ENCODE measurements at regions not wholly inside any gene's neighbourhood (a gene's known extent, or its start where the extent isn't known, plus 50 kb on each side); places are given as distances from the start of the nearest gene placed in this dataset.
"Not testable (repeated sequence)": the region's sequence is repeated elsewhere in the genome, so short reads cannot be mapped to it uniquely, and the experiment has no call there.

DNA sequence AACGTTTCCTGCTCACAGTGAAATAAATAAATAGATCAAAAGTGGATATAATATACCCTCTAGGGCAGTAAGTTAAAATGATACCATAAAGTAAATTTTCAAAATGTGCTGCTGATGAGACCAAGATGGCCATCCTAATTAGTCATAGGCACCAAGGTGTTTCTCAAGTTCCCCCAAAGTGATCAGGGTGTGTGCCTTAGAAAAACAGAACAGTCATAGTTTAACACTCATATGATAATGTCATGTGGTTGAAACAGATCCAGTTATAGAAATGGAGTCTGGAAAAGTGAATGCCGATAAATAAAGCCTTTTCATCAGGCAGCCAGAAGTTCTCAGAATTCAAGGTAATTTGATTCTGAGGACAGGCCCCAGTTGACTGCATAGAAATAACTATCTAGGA lies 161.5 kb upstream of the CDKN2B start:
- intact Hi-C loops (cut with micrococcal nuclease) = no loop called here
- no peak for ATAC-seq
- no peak for DNase-seq

DNA sequence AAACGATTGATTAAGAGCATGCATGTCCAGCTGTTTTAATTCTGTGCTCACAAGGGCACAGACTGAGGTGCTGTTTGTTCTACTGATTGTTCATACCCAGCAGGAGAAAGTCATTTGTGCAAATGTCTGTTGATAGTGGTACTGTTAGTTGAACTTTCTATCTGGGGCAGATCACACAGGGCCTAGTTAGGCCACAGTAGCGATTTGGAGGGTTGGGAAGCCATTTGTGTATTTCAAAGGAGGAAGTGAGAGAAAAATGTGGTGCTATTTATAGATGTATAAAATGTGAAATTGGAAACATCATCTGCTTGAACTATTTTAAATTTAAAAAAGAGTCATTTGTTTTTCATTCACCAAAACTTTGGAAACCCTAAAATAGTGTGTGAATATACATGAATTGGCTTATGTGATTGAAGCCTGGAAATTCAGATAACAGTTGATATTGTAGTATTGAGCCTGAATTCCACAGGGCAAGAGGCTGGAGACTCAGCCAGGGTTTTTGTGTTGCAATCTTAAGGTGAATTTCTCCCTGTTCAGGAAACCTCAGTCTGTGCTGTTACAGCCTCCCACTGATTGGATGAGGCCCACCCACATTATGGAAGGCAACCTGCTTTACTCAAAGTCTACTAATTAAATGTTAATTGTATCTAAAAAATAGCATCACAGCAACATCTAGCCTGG lies 162.0 kb upstream of the CDKN2B start:
- DNase-seq (no peak), ATAC-seq (no peak)
- intact Hi-C loops (cut with micrococcal nuclease) = no loop called here

DNA sequence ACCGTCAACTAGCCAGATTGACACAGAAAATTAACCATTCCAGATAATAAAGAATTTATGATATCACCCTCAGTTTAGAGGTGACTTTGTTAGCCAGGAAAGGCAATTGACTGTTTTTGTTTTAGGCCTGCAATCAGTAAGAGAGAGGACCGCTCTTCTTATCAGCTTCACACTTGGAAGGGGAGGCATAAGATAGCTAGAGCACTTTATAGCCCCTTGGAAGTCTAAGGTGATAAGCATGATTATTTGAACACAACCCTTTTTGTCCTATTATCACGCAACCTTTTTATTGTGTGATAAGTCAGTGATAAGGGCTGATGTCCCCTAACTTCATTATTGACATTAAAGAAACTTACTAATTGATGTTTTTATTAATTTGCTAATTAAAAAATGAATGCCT lies 162.6 kb upstream of the CDKN2B start:
- no peak for DNase-seq
- ATAC-seq = no peak
- intact Hi-C loops (cut with micrococcal nuclease) = no loop called here

DNA sequence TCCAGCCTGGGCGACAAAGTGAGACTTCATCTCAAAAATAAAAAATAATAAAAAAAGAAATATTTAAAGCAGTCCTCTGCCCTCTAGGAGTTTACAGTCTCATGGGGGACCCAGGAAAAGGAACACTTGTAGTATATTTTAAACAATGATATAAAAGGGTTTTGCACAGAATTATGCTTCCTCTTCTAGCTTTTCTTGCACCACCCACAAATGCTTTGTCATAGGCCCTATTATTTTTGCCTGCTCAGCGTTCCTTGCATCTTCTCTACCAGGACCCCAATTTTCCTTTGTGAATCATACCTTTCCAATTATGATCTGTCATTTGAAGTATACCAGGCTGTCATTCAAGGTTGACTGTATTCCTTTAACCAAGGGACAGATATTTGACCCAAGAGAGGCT lies 164.8 kb upstream of the CDKN2B start:
- DNase-seq = no peak
- ATAC-seq = no peak
- intact Hi-C loops (cut with micrococcal nuclease) = no loop called here

DNA sequence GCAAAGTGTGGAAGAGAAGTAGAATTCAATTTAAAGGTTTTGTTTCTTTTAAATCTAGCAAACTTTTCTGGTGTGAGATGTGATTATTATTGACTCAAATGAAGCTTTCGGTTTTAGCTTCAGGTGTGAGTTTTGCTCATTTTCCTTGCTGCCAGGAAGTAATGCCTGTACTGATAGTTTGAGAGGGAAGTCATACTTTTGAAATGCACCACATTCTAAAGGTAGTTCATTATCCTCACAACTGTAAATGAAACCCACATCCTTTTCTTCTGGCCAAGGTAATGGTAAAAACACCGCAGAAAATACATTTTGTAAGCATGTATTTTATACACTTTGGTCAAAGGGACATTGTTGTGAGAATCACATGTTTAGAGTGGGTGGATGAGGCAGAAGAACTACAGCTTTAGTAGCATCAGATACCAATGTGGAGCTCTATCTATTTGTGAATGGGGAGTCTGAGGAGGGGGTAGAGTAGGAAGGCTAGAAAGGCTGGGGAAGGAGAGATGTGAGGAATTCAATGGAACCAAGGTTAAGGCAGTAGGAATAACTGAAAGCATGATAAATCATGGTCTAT lies 167.0 kb upstream of the CDKN2B start:
- intact Hi-C loops (cut with micrococcal nuclease) = no loop called here
- DNase-seq (no peak), ATAC-seq (no peak)

DNA sequence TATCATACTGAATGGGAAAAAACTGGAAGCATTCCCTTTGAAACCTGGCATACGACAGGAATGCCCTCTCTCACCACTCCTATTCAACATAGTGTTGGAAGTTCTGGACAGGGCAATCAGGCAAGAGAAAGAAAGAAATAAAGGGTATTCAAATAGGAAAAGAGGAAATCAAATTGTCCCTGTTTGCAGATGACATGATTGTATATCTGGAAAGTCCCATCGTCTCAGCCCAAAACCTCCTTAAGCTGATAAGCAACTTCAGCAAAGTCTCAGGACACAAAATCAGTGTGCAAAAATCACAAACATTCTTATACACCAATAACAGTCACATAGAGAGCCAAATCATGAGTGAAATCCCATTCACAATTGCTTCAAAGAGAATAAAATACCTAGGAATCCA lies 171.9 kb upstream of the CDKN2B start:
- intact Hi-C loops (cut with micrococcal nuclease); ATAC-seq; DNase-seq: not testable (repeated sequence)

DNA sequence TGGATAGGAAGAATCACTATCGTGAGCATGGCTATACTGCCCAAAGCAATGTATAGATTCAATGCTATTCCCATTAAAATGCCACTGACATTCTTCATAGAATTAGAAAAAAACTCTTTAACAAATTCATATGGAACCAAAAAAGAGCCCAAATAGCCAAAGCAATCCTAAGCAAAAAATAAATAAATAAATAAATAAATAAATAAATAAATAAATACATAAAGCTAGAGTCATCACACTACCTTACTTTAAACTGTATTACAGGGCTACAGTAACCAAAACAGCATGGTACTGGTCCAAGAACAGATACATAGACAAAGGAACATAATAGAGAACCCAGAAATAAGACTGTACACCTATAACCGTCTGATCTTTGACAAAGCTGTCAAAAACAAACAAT lies 180.4 kb upstream of the CDKN2B start:
- intact Hi-C loops (cut with micrococcal nuclease) = no loop called here
- DNase-seq = no peak
- ATAC-seq = no peak

DNA sequence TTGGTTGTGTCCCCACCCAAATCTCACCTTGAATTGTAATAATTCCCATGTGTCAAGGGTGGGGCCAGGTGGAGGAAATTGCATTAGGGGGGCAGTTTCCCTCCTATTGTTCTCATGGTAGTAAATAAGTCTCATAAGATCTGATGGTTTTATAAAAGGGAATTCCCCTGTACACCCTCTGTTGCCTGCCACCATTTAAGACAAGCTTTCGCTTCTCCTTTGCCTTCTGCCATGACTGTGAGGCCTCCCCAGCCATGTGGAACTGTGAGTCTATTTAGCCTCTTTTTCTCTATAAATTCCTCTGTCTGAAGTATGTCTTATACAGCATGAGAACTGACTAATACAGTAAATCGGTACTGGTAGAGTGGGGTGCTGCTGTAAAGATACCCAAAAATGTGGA lies 187.9 kb upstream of the CDKN2B start:
- intact Hi-C loops (cut with micrococcal nuclease) = not testable (repeated sequence)

DNA sequence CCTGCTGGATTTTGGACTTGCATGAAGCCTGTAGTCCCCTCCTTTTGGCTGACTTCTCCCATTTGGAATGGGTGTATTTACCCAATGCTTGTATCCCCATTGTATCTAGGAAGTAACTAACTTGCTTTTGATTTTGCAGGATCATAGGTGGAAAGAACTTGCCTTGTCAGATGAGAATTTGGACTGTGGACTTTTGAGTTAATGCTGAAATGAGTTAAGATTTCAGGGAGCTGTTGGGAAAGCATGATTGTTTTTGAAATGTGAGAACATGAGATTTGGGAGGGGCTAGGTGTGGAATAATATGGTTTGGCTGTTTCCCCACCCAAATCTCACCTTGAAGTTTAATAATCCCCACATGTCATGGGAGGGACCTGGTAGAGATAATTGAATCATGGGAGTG lies 189.6 kb upstream of the CDKN2B start:
- ATAC-seq (no peak), DNase-seq (no peak)
- intact Hi-C loops (cut with micrococcal nuclease) = no loop called here

More for the DNA sequence above, 187.9 kb upstream of the CDKN2B start:
- not testable (repeated sequence) for DNase-seq, ATAC-seq

DNA sequence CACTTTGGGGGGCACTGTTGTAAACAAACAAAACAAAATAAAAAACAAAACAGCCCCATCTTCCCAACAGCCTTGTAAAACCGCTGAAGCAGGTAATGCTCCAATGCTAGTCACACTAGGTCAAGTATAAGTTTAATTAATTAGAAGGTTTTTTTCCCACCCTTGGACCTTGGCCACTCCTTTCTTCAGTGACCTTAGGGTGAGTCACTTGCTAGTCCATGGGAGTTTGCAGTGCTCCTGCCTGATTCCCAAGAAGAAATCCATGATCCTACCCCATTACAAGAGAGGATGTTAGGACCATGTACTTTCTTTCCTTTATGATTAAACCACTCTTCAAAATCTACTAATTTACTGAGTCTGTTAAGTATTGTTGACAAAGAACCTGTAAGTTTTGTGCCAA lies 192.2 kb upstream of the CDKN2B start:
- ATAC-seq = no peak
- intact Hi-C loops (cut with micrococcal nuclease) = loop anchor here (5.0 kb wide), 1 partner anchor 824 kb away; no protein-coding TSS in a partner anchor
- DNase-seq = no peak

DNA sequence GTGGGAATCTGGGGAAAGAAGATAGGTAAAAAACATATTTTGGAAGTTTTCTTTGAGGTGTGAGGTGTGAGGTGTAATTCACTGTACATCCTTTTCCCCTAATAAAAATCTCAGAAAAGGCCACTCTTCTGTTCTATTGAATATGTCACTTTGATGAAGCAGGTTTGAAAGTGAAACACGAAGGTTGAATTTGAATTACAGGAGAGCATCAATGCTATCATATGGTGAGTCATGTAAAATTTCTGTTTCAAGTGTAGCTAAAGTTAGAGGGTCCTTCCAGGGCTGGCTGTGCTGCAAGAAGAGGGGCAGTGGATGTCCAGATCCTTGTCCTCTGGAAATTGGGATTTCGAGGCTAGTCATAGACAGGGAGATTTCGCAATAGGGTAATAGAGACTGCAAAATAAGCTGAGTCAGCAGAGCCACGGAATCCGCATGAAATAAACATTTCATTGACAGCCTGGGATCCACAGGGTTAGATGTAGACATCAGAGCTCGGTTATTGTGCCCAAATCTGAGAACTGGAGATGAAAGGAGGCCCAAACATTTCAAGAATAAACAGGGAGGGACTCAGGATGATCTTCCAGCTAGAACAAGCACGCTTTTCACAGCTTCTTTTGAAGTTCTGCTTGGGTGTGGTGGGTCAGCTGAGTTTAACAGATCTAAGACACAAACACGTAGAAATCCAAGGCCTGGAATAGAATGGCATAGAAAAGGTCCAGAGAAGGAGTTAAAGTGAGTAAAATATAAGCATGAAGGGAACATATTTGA lies 194.4 kb upstream of the CDKN2B start:
- ATAC-seq = no peak
- intact Hi-C loops (cut with micrococcal nuclease) = loop anchor here (5.0 kb wide), 1 partner anchor 826 kb away; no protein-coding TSS in a partner anchor
- no peak for DNase-seq

DNA sequence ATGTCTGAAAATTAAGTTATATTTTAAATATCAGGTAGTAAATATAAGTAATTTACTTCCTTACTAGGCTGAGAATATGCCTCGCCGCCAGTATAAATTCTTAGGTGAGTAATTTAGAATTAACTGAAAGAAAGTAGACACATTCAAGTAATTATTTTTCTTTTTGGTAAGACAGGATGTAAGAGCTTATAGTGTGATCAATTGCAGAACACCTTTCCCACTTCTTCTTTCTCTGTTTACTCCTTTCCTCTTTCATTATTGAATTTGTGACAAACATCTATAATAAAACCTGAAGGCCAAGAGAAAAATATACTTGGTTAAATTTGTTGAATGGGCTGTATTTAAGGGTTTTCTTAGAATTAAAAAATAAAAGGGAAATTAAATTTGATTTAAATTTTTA lies 195.1 kb upstream of the CDKN2B start:
- DNase-seq (no peak), ATAC-seq (no peak)
- intact Hi-C loops (cut with micrococcal nuclease) = loop anchor here (5.0 kb wide), 1 partner anchor 827 kb away; no protein-coding TSS in a partner anchor

DNA sequence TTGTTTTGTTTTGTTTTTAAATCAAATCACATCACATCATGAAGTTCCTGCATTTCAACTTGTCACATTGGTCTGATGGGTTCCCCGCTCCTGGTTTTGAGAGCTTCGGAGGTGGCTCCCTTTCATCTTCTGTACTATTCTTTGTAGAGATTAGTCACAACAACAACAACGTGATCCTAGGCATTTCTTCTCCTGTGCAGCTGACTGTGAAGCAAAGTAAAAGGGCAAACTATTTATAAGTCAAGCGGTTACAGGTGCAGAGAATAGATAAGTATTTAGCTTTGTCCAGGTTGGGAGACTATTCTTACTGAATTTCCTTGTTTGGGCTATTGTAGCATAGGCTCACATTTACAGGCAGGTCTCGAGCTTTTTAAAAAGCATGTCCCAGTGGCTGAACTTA lies 197.7 kb upstream of the CDKN2B start:
- DNase-seq (no peak), ATAC-seq (no peak)
- intact Hi-C loops (cut with micrococcal nuclease) = no loop called here

DNA sequence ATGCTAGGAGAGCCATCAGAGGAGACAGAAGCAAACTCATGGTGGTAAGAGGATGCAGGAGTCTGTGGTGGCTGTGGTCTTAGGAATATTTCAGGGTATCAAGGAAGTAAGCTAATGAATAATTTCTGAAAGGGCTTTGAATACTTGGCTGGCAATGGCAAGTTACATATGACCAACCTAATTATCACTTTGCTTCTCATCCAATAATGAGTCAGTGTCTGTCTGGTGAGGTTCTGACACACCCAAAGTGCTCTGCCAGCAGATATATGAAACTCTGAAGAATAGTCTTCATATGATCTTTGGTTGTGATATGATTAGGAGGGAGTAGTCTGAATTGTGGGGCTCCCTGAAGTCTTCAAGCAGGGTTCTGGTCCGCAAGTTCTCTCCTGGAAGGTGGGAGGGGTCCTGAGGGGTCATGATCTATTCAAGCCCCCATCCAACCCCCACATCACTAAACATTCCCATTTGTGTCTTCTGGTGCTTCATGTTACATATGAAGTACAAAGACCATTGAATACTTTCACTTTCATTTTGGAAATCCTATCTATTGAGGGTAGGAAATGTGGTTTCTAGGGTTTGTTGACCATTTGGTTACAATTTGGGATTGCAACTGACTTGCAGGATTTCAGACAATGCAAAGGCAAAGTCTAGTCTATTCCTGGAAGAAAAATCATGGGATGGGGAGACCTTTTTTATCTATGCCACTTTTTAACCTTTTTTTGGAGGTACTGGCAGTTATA lies 199.9 kb upstream of the CDKN2B start:
- DNase-seq (no peak), ATAC-seq (no peak)
- intact Hi-C loops (cut with micrococcal nuclease) = no loop called here

DNA sequence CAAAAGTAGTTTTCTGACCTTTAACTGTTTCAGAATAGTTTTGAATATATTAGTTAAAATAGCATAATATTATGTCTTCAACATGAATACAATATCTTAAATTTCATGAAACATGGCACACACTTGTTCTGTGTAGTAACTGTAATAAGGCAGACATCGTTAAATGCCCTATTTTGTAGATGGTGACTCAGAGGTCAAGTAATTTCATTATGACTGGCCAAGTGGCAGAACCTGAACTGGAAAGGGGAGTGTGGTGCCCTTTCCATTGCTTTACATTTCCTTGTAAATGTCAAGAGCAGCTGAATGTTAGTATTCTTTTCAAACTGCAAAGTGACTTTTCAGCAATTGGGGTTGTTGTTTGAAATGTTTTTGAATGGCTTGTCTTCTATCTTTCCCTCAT lies 201.2 kb upstream of the CDKN2B start:
- intact Hi-C loops (cut with micrococcal nuclease) = no loop called here
- ATAC-seq (no peak), DNase-seq (no peak)

DNA sequence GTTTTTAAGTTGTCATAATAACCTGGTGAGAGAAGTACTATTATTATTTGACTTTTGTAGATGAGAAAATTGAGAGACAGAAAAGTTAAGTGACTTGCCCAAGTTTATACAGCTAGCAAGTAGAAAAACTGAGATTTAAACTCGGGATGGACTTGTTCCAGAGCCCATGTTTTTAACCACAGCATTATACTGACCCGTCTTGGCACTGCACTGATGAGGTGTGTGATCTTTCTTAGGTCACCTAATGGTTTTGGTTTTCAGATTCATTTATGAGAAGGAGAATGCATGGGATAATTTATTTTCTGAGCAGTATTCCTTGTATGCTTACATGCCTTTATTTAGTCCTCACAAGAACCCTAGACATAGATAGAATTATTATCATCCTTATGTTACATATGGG lies 201.8 kb upstream of the CDKN2B start:
- ATAC-seq = no peak
- no peak for DNase-seq
- intact Hi-C loops (cut with micrococcal nuclease) = no loop called here

DNA sequence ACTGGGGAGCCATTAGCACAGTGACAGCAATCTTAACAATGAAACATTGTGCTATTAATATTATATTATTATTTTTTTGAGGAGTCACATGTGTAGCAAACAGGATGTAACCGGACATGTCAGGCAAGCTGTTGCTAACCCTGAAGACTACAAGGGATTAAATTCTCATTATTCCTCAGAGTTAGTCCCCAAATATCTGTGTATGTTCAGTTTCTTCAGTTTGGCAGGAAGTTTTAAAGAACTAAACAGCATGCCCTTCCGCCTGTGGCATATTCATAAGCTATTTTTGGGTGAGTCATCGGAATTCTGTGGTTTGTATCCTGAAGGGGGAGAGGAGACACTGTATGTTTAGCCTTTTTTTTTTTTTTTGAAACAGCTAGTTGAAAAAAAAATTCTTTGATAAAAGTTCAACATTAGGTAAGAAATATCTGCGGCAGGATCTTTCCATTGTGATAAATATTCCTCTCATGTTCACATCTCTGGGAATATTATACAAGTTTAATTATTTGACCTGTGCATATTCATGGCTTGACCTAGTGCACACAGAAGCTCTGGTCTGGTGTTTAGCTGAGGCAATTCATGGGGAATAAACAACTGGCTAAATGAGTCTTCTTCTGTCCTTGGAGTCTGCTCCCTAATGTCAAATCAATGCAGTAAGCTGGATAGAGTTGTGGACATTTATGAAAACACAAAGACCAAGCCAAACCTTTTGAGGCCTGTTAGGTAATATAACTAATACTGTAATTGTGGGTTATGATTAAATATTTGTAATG lies 202.7 kb upstream of the CDKN2B start:
- ATAC-seq = no peak
- intact Hi-C loops (cut with micrococcal nuclease) = no loop called here
- no peak for DNase-seq

DNA sequence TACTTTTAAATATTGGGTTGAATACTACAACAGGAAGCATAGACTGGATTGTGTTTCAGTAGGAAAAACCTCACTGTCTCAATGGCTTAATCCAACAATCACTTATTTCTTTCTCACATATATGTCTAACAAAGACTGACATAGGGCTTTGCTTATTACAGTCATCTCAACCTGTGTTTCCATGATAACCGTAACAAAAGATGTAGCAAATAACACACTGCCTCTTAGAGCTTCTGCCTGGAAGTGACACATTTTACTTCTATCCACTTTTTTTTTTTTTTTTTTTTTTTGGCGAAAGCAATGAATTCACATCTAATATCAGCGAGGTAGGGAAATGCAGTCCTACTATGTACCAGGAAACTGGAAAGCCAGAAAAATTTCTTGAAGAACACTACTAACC lies 204.9 kb upstream of the CDKN2B start:
- intact Hi-C loops (cut with micrococcal nuclease) = no loop called here
- DNase-seq = no peak
- ATAC-seq = no peak

DNA sequence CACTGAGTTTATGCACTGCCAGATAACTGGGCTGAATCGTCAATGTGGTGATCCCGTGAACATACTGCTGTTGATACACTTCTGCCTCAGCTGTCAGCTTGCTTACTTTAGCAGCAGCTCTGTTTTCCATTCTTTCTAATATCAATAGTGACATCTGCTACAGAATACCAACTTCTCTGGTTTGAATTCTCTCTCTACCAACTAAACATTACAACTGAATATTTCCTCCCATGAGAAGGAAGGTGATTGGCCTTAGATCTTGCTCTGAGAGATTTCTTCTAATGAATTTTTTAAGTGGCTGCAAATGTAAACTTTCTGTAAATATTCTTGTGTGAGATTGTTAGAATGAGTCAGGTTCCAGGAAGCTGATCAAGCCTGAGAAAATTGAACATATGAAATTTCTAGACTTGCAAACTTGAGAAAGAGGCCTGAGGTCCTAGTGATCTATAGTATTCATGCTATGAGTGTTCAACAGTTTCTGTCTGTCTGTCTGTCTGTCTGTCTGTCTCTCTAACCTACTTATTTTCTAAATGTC lies 205.5 kb upstream of the CDKN2B start:
- ATAC-seq = no peak

More for the DNA sequence above, 205.5 kb upstream of the CDKN2B start:
- no peak for DNase-seq
- intact Hi-C loops (cut with micrococcal nuclease) = no loop called here
